KMS-11 (cell line): ENCODE measurements at regions not wholly inside any gene's neighbourhood (a gene's known extent, or its start where the extent isn't known, plus 50 kb on each side); places are given as distances from the start of the nearest gene placed in this dataset.

Experiments
- H2AFZ ChIP-seq: fragments of 200-600 bp; sonication (generic); 2 replicates; pipeline ENCODE4 v1.6.1; 2016; ENCODE audit warnings: antibody characterized with exemption, mixed run types, low read depth
- H3K27ac ChIP-seq: fragments of 200-600 bp; sonication (generic); 2 replicates; pipeline ENCODE4 v1.6.1; 2016; ENCODE audit warnings: mild to moderate bottlenecking, mixed run types
- H3K27me3 ChIP-seq: fragments of 200-600 bp; sonication (generic); 2 replicates; pipeline ENCODE4 v1.6.1; 2017; ENCODE audit warnings: mild to moderate bottlenecking, low read depth, mixed run types, moderate library complexity; ENCODE audit not compliant: insufficient read depth
- H3K36me3 ChIP-seq: fragments of 200-600 bp; sonication (generic); 2 replicates; pipeline ENCODE4 v1.6.1; 2017; ENCODE audit warnings: mild to moderate bottlenecking, mixed run types; ENCODE audit not compliant: insufficient read depth
- H3K4me1 ChIP-seq: fragments of 200-600 bp; sonication (generic); 2 replicates; pipeline ENCODE4 v1.6.1; 2016; ENCODE audit warnings: mild to moderate bottlenecking, low read depth, mixed run types; ENCODE audit not compliant: poor library complexity, severe bottlenecking
- H3K4me2 ChIP-seq: fragments of 200-600 bp; sonication (generic); 2 replicates; pipeline ENCODE4 v1.7.0; 2016; ENCODE audit warnings: mild to moderate bottlenecking, mixed run types
- H3K4me3 ChIP-seq: fragments of 200-600 bp; sonication (generic); IDR thresholded peaks from 2 replicates; pipeline ENCODE4 v1.6.1; 2017; ENCODE audit warnings: low read depth, low read length, mixed read lengths; ENCODE audit not compliant: insufficient read depth
- H3K79me2 ChIP-seq: fragments of 200-600 bp; sonication (generic); 2 replicates; pipeline ENCODE4 v1.6.1; 2016; ENCODE audit warnings: low read depth, mixed run types; ENCODE audit not compliant: insufficient read depth
- H3K9ac ChIP-seq: fragments of 200-600 bp; sonication (generic); 2 replicates; pipeline ENCODE4 v1.6.1; 2016; ENCODE audit warnings: mild to moderate bottlenecking, mixed run types
- H4K20me1 ChIP-seq: fragments of 200-600 bp; sonication (generic); 2 replicates; pipeline ENCODE4 v1.6.1; 2016; ENCODE audit warnings: mild to moderate bottlenecking, mixed run types; ENCODE audit not compliant: insufficient read depth
- TF ChIP-seq, protein P1 (sequence below): fragments of 200-600 bp; sonication (generic); conservative IDR thresholded peaks from 2 replicates; pipeline ENCODE4 v1.6.1; 2017; ENCODE audit warnings: low read depth, mild to moderate bottlenecking, antibody characterized with exemption, low read length, moderate library complexity, mixed read lengths

DNA sequence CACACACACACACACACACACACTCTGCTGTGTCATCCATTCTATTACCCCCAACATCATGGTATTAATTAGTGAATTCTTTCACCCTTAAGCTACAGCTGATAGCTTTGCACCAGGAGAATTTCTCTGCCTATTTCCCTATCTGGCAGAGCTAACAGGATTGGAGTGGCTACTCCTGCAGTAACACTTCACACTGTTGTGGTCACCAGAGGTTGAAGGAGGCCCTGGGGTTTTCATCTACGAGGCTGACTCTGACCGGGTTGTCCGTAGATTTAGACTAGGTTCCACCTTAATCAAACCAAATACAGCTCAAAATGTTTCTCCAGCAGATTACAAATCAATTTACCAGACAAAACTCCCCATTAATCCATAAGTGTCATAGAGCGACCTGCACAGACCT is 69.2 kb upstream of the RIPOR2 start:
- Histone ChIP-seq H3K4me3 (no peak overlapping the region), H3K9ac (no peak overlapping the region), H2AFZ (no peak overlapping the region), H3K4me2 (no peak overlapping the region), H3K27ac (no peak overlapping the region), H3K4me1 (no peaks in the 10 kb centered on the region), H4K20me1 (no peaks in the 10 kb centered on the region), H3K27me3 (no peaks in the 10 kb centered on the region), H3K79me2 (no peaks in the 10 kb centered on the region), H3K36me3 (no peaks in the 10 kb centered on the region)
- TF ChIP-seq, protein P1, sequence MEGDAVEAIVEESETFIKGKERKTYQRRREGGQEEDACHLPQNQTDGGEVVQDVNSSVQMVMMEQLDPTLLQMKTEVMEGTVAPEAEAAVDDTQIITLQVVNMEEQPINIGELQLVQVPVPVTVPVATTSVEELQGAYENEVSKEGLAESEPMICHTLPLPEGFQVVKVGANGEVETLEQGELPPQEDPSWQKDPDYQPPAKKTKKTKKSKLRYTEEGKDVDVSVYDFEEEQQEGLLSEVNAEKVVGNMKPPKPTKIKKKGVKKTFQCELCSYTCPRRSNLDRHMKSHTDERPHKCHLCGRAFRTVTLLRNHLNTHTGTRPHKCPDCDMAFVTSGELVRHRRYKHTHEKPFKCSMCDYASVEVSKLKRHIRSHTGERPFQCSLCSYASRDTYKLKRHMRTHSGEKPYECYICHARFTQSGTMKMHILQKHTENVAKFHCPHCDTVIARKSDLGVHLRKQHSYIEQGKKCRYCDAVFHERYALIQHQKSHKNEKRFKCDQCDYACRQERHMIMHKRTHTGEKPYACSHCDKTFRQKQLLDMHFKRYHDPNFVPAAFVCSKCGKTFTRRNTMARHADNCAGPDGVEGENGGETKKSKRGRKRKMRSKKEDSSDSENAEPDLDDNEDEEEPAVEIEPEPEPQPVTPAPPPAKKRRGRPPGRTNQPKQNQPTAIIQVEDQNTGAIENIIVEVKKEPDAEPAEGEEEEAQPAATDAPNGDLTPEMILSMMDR = no peak

DNA sequence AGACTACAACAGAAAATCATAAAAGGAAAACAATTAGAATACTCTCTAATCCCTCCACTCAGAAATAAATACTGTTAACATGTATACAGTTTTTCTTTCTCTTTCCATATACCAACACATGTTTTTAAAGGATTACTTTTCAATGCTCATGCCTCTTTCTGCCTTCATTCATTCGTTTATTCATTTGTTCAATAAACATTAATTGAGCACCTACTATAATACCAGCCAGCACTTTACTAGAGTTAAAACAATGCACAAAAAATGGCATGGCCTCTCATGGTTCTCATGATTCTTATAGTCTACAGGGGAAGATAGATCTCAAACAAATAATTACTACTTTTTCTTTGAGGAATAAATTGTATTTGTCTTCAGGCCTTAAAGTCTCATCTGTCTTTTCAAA is 70.3 kb upstream of the RIPOR2 start:
- no peak overlapping the region for H3K27ac ChIP-seq
- H2AFZ ChIP-seq = no peak overlapping the region

DNA sequence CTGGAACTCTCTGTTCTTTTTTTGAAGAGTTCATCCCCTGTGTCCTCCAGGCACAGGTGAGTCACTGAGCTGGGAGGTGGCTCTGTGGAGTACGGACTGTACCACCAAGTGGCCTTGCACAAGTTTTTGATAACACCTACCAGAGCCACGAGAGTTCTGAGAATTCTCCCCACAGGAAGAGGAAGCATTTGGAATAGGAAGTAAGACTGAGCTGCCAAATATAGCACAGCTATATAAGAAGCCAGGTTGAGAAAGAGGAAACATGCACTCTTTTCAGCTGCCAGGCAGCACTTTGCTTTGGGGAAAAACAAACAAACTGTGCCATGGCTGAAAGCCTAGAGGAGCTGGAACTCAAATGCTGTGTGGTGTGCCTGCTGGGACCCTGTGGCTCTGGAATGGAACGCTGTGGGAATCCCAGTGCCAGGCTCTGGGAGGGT is 70.8 kb upstream of the RIPOR2 start:
- no peaks in the 10 kb centered on the region for H3K36me3 ChIP-seq
- no peak overlapping the region for H3K4me2 ChIP-seq
- H3K27ac ChIP-seq = no peak overlapping the region
- no peaks in the 10 kb centered on the region for H3K4me1 ChIP-seq
- H3K27me3 ChIP-seq = no peaks in the 10 kb centered on the region
- no peak overlapping the region for H2AFZ ChIP-seq
- TF ChIP-seq, protein P1 = no peak
- H4K20me1 ChIP-seq = no peaks in the 10 kb centered on the region
- H3K79me2 ChIP-seq = no peaks in the 10 kb centered on the region
- H3K4me3 ChIP-seq = no peak overlapping the region
- H3K9ac ChIP-seq = no peak overlapping the region

More for the DNA sequence above, 70.3 kb upstream of the RIPOR2 start:
- Histone ChIP-seq H3K27me3 (no peaks in the 10 kb centered on the region), H4K20me1 (no peaks in the 10 kb centered on the region), H3K4me2 (no peak overlapping the region), H3K4me3 (no peak overlapping the region), H3K4me1 (no peaks in the 10 kb centered on the region), H3K36me3 (no peaks in the 10 kb centered on the region), H3K9ac (no peak overlapping the region), H3K79me2 (no peaks in the 10 kb centered on the region)
- TF ChIP-seq, protein P1 = no peak

DNA sequence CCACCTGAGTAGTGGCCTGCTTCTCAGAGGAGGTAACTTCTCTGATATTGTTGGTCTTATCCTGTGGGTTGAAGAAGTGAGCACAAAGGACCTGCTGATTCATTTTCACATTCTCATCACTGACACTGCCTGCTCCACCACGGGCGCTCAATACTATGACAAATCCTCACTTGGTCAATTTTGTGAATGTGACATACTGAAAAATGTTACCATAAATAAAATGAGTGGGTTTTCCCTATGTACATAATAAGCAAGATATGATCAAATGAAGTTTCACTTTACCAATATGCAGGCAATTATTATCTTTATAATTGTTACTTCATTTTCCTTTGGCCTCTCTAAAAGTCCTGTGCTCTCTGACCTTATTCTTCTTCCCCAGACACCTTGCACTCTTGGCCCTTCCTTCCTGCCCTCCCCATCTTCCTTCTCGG is 71.5 kb upstream of the RIPOR2 start:
- Histone ChIP-seq H3K9ac (no peak overlapping the region), H3K4me1 (no peaks in the 10 kb centered on the region), H2AFZ (no peak overlapping the region), H3K4me2 (no peak overlapping the region), H4K20me1 (no peaks in the 10 kb centered on the region), H3K27me3 (no peaks in the 10 kb centered on the region), H3K36me3 (no peaks in the 10 kb centered on the region), H3K27ac (no peak overlapping the region), H3K4me3 (no peak overlapping the region), H3K79me2 (no peaks in the 10 kb centered on the region)
- TF ChIP-seq, protein P1 = no peak
